ENCODE measurements at regions not wholly inside any gene's neighbourhood (a gene's known extent, or its start where the extent isn't known, plus 50 kb on each side); places are given as distances from the start of the nearest gene placed in this dataset.

- H2BK12ac ChIP-seq (ENCODE audit: low read depth, low read length): no peak overlapping the region
- H2AFZ ChIP-seq (ENCODE audit: low read length): no peak overlapping the region
- no peaks in the 10 kb centered on the region for H4K20me1 ChIP-seq (replicated peaks in 1 of 2; ENCODE audit: control insufficient read depth in 1 of 2, insufficient read depth in 2 of 2, low read length in 2 of 2)
- H2BK120ac ChIP-seq (replicated peaks; ENCODE audit: low read depth, low read length): no peak overlapping the region
- no peaks in the 10 kb centered on the region; a peak in 1 of 7 replicates for H3K4me1 ChIP-seq (replicated peaks in 1 of 4; ENCODE audit: control insufficient read depth in 3 of 4, insufficient read depth in 4 of 4, low read length in 3 of 4)
- no peaks in the 10 kb centered on the region for H3K79me2 ChIP-seq (ENCODE audit: control insufficient read depth in 1 of 2, insufficient read depth in 2 of 2, low read length in 2 of 2)
- H2BK15ac ChIP-seq (ENCODE audit: low read length): no peak overlapping the region
- no peak overlapping the region for H3K18ac ChIP-seq (ENCODE audit: extremely low read depth, low read length)
- H3K36me3 ChIP-seq (ENCODE audit: control insufficient read depth in 2 of 4, insufficient read depth in 4 of 4, low read length in 3 of 4): no peaks in the 10 kb centered on the region
- H3K4me2 ChIP-seq (ENCODE audit: insufficient read depth in 1 of 2, low read depth in 2 of 2, low read length in 2 of 2): no peak overlapping the region
- no peak overlapping the region for H3K56ac ChIP-seq (replicated peaks; ENCODE audit: insufficient read length, low read depth, low read length)
- POLR2A ChIA-PET (ENCODE audit: partially characterized antibody): no interaction called here
- no peak overlapping the region for H2BK20ac ChIP-seq (ENCODE audit: low read length)
- H3K4me3 ChIP-seq (ENCODE audit: extremely low read depth in 1 of 4, insufficient read depth in 2 of 4, low read depth in 3 of 4, low read length in 4 of 4): no peak overlapping the region
- H4K8ac ChIP-seq (ENCODE audit: extremely low read depth, insufficient read depth, low read length): no peak overlapping the region
- no peak overlapping the region for H3K4ac ChIP-seq (replicated peaks; ENCODE audit: insufficient read length, low read depth, low read length)
- no peak overlapping the region for H4K5ac ChIP-seq (ENCODE audit: insufficient read length, low read depth, low read length)
- CTCF ChIA-PET (ENCODE audit: partially characterized antibody): no interaction called here
- no peak for FAIRE-seq
- DNase-seq (ENCODE audit: low read depth in 1 of 2, low spot score in 2 of 2): no peak
- no peak overlapping the region for H3K9ac ChIP-seq (replicated peaks in 1 of 4; ENCODE audit: extremely low read depth in 1 of 4, low read depth in 3 of 4, low read length in 3 of 4)
- no peak overlapping the region for H3K23ac ChIP-seq (ENCODE audit: insufficient read length)
- no peak overlapping the region for H4K91ac ChIP-seq (replicated peaks; ENCODE audit: insufficient read length, low read length)
- no peak overlapping the region for H2BK5ac ChIP-seq (ENCODE audit: low read depth, low read length)
- no peaks in the 10 kb centered on the region for H3K79me1 ChIP-seq (ENCODE audit: low read depth, low read length)
- no peaks in the 10 kb centered on the region for H3K23me2 ChIP-seq (ENCODE audit: low read depth, low read length)
- no peaks in the 10 kb centered on the region for H3K27me3 ChIP-seq (replicated peaks in 1 of 4; ENCODE audit: control insufficient read depth in 3 of 4, extremely low read depth in 1 of 4, insufficient read depth in 3 of 4, low read length in 3 of 4)
- WGBS, 2 experiments (ENCODE audit: extremely low coverage in 1 of 2, insufficient coverage in 1 of 2, insufficient read length in 1 of 2, insufficient replicate concordance in 2 of 2, low coverage in 1 of 2, low lambda C conversion rate in 2 of 2, missing lambda C conversion rate in 1 of 2): 89% methylated on average over 3 of the region's 3 CpGs; no CpG with 5 or more reads in 1 of the 2 experiments
- no peak overlapping the region for H3K14ac ChIP-seq (ENCODE audit: insufficient read length)
- H2AK5ac ChIP-seq (ENCODE audit: low read depth, low read length): no peak overlapping the region
- no peak overlapping the region for H3K27ac ChIP-seq (ENCODE audit: low read depth, low read length)
- no peaks in the 10 kb centered on the region for H3K9me3 ChIP-seq (ENCODE audit: insufficient read depth in 2 of 2, low read depth in 1 of 2, low read length in 1 of 2)
- no peak for TF ChIP-seq KDM5A (IDR thresholded peaks at IDR 0.05; ENCODE audit: low read length)
- no peak for TF ChIP-seq POU5F1 (IDR thresholded peaks at IDR 0.05; ENCODE audit: low read depth, low read length)
- TF ChIP-seq, protein P1, sequence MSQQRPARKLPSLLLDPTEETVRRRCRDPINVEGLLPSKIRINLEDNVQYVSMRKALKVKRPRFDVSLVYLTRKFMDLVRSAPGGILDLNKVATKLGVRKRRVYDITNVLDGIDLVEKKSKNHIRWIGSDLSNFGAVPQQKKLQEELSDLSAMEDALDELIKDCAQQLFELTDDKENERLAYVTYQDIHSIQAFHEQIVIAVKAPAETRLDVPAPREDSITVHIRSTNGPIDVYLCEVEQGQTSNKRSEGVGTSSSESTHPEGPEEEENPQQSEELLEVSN (IDR thresholded peaks at IDR 0.05): no peak
- TF ChIP-seq SRF (IDR thresholded peaks at IDR 0.05; ENCODE audit: low read depth, low read length): no peak
- TF ChIP-seq ASH2L (IDR thresholded peaks at IDR 0.05; ENCODE audit: low read length): no peak
- no peak for TF ChIP-seq POLR2A (IDR thresholded peaks at IDR 0.05; ENCODE audit: control extremely low read depth in 1 of 2, low read depth in 2 of 2, low read length in 2 of 2)
- no peak for TF ChIP-seq CBX8 (IDR thresholded peaks at IDR 0.05; ENCODE audit: borderline replicate concordance, low read depth, low read length)
- TF ChIP-seq EP300 (IDR thresholded peaks at IDR 0.05; ENCODE audit: borderline replicate concordance in 1 of 2, low read depth in 2 of 2, low read length in 2 of 2): no peak
- TF ChIP-seq GTF2F1 (IDR thresholded peaks at IDR 0.05; ENCODE audit: borderline replicate concordance, low read depth, low read length): no peak
- no peak for TF ChIP-seq CEBPB (IDR thresholded peaks at IDR 0.05; ENCODE audit: low read depth, low read length)
- TF ChIP-seq RXRA (IDR thresholded peaks at IDR 0.05; ENCODE audit: insufficient read depth, low read depth, low read length): no peak
- TF ChIP-seq GABPA (IDR thresholded peaks at IDR 0.05; ENCODE audit: borderline replicate concordance, insufficient read depth, low read length): no peak
- no peak for TF ChIP-seq NANOG (IDR thresholded peaks at IDR 0.05; ENCODE audit: insufficient read depth, low read depth, low read length, poor library complexity, severe bottlenecking)
- no peak for TF ChIP-seq USF2 (IDR thresholded peaks at IDR 0.05; ENCODE audit: low read length)
These were observed 212.4 kb downstream of the TMEM114 start for GRCh38 chr16:8377864-8378263.
